HCT116 (cell line): ENCODE measurements at regions not wholly inside any gene's neighbourhood (a gene's known extent, or its start where the extent isn't known, plus 50 kb on each side); places are given as distances from the start of the nearest gene placed in this dataset.

Source experiments
- ATAC-seq: fragments of 200-7000 bp; cut with Tn5 transposase; 2 replicates; pipeline ENCODE4 v1.9.1; 2020; ENCODE audit warnings: mild to moderate bottlenecking, moderate library complexity
- BruUV-seq: library from RNA; stranded (reverse); fragments of 400-500 nt; replicated peaks from 2 replicates; lab custom pipeline; 2021; lab: Mats Ljungman, UMichigan
- CTCF ChIA-PET: fragments of 300-600 bp; sonication (Branson Sonifier 250); formaldehyde crosslinking; loops from one replicate; lab custom pipeline; 2021; ENCODE audit warnings: antibody characterized with exemption; lab: Charles Lee
- POLR2A ChIA-PET: fragments of 300-600, 350-600 bp; sonication (Branson Sonifier 250); formaldehyde crosslinking; loops from one replicate; lab custom pipeline; 2021; ENCODE audit warnings: antibody characterized with exemption; lab: Charles Lee
- RAD21 ChIA-PET, 2 experiments: fragments of 300-600 bp; sonication (Branson Sonifier 250); formaldehyde crosslinking; loops; one replicate each; lab custom pipeline; 2023; ENCODE audit warnings: low total read pairs in 2 of 2; ENCODE audit not compliant: uncharacterized antibody in 2 of 2, unreplicated experiment in 2 of 2, low non-redundant PET in 1 of 2; lab: Charles Lee
- DNase-seq: peaks from one replicate; pipeline ENCODE4 v3.0.0-alpha.2; 2010; ENCODE audit warnings: low read depth, low spot score
- H2AFZ ChIP-seq: fragments of 200-600 bp; shearing (Covaris generic), sonication (generic); 2 replicates; pipeline ENCODE4 v1.6.1; 2017; ENCODE audit warnings: low read depth, mixed run types, mixed read lengths, antibody characterized with exemption, low read length; ENCODE audit not compliant: poor library complexity, severe bottlenecking
- H3K27ac ChIP-seq: 2 replicates; pipeline ENCODE4 v1.5.1; 2012; ENCODE audit warnings: low read depth, low read length
- H3K27me3 ChIP-seq: fragments of 200-600 bp; sonication (generic); 2 replicates; pipeline ENCODE4 v1.6.1; 2016; ENCODE audit warnings: mixed run types, low read length, mixed read lengths; ENCODE audit not compliant: insufficient read depth
- H3K36me3 ChIP-seq, 2 experiments: fragments of 200-500 bp in 1 of 2; fragments of 200-600 bp in 1 of 2; sonication (Bioruptor generic) in 1 of 2; sonication (generic) in 1 of 2; 2 replicates each; pipeline versions ENCODE4 v1.5.1 to v1.6.1; 2014 to 2016; ENCODE audit warnings: low read length in 2 of 2, inconsistent platforms in 1 of 2, mixed read lengths in 1 of 2, mixed run types in 1 of 2; ENCODE audit not compliant: insufficient read depth in 2 of 2, control insufficient read depth in 1 of 2
- H3K4me1 ChIP-seq, 2 experiments: fragments of 200-600 bp in 1 of 2; sonication (generic) in 1 of 2; 2 replicates each; pipeline versions ENCODE4 v1.5.1 to v1.6.1; 2012 to 2017; ENCODE audit warnings: low read length in 2 of 2, inconsistent platforms in 1 of 2, mild to moderate bottlenecking in 1 of 2, mixed read lengths in 1 of 2, mixed run types in 1 of 2, moderate library complexity in 1 of 2; ENCODE audit not compliant: insufficient read depth in 2 of 2, control insufficient read depth in 1 of 2
- H3K4me2 ChIP-seq: fragments of 200-600 bp; sonication (generic); 2 replicates; pipeline ENCODE4 v1.6.1; 2017; ENCODE audit warnings: mixed run types, low read length, mixed read lengths
- H3K4me3 ChIP-seq, 2 experiments: fragments of 200-600 bp in 1 of 2; sonication (generic) in 1 of 2; replicated peaks in 1 of 2; 2 replicates each; pipeline ENCODE4 v1.5.1; 2011 to 2016; ENCODE audit warnings: low read length in 2 of 2, control low read depth in 1 of 2, low read depth in 1 of 2, mild to moderate bottlenecking in 1 of 2, mixed read lengths in 1 of 2, mixed run types in 1 of 2
- H3K79me2 ChIP-seq: fragments of 200-600 bp; sonication (generic); 2 replicates; pipeline ENCODE4 v1.6.1; 2017; ENCODE audit warnings: mild to moderate bottlenecking, mixed run types, low read length, moderate library complexity, mixed read lengths; ENCODE audit not compliant: insufficient read depth
- H3K9ac ChIP-seq: fragments of 200-600 bp; sonication (generic); 2 replicates; pipeline ENCODE4 v1.6.1; 2016; ENCODE audit warnings: low read length, mixed read lengths
- H3K9me2 ChIP-seq: fragments of 200-600 bp; sonication (generic), shearing (Covaris generic); 2 replicates; pipeline ENCODE4 v1.6.1; 2017; ENCODE audit warnings: mixed run types, mild to moderate bottlenecking, moderate library complexity; ENCODE audit not compliant: insufficient read depth
- H3K9me3 ChIP-seq, 2 experiments: fragments of 200-500 bp in 1 of 2; fragments of 200-600 bp in 1 of 2; sonication (Bioruptor generic) in 1 of 2; sonication (generic) in 1 of 2; 2 replicates each; pipeline ENCODE4 v1.6.1; 2014 to 2017; ENCODE audit warnings: low read length in 2 of 2, mixed read lengths in 2 of 2, inconsistent platforms in 1 of 2, low read depth in 1 of 2, mild to moderate bottlenecking in 1 of 2, mixed run types in 1 of 2, moderate library complexity in 1 of 2; ENCODE audit not compliant: control insufficient read depth in 1 of 2, insufficient read depth in 1 of 2
- H4K20me1 ChIP-seq: fragments of 200-600 bp; sonication (generic), shearing (Covaris generic); 2 replicates; pipeline ENCODE4 v1.6.1; 2017; ENCODE audit warnings: mixed run types, mild to moderate bottlenecking, moderate library complexity; ENCODE audit not compliant: insufficient read depth
- ATF3 ChIP-seq: IDR thresholded peaks from 2 replicates; pipeline ENCODE4 v1.6.1; 2012
- CBX3 ChIP-seq: IDR thresholded peaks from 2 replicates; pipeline ENCODE4 v1.6.1; 2012; ENCODE audit warnings: low read depth
- CEBPB ChIP-seq: IDR thresholded peaks from 2 replicates; pipeline ENCODE4 v1.6.1; 2012; ENCODE audit warnings: low read depth
- CTCF ChIP-seq, 3 experiments: fragments of 200-600 bp in 1 of 3; sonication (generic) in 1 of 3; IDR thresholded peaks in 2 of 3; conservative IDR thresholded peaks in 1 of 3; 2 replicates each; pipeline ENCODE4 v1.5.1; 2012 to 2017; ENCODE audit warnings: low read depth in 2 of 3, low read length in 2 of 3, antibody characterized with exemption in 1 of 3, borderline replicate concordance in 1 of 3, control low read depth in 1 of 3, mild to moderate bottlenecking in 1 of 3, mixed read lengths in 1 of 3, mixed run types in 1 of 3, moderate library complexity in 1 of 3; ENCODE audit not compliant: insufficient read depth in 1 of 3
- EGR1 ChIP-seq: IDR thresholded peaks from 2 replicates; pipeline ENCODE4 v1.6.1; 2012; ENCODE audit warnings: low read depth
- EZH2 ChIP-seq: fragments of 200-600 bp; sonication (generic); IDR thresholded peaks from 2 replicates; pipeline ENCODE4 v1.6.1; 2017; ENCODE audit warnings: antibody characterized with exemption, mixed run types
- EZH2phosphoT487 ChIP-seq: fragments of 200-600 bp; IDR thresholded peaks from 2 replicates; pipeline ENCODE4 v1.6.1; 2018; ENCODE audit warnings: antibody characterized with exemption, borderline replicate concordance
- FOSL1 ChIP-seq: IDR thresholded peaks from 2 replicates; pipeline ENCODE4 v1.6.1; 2012; ENCODE audit warnings: low read depth
- JUND ChIP-seq: IDR thresholded peaks from 2 replicates; pipeline ENCODE4 v1.6.1; 2012
- MAX ChIP-seq: IDR thresholded peaks from 2 replicates; pipeline ENCODE4 v1.6.1; 2012
- POLR2A ChIP-seq: IDR thresholded peaks from 2 replicates; pipeline ENCODE4 v1.7.0; 2011; ENCODE audit warnings: borderline replicate concordance; ENCODE audit not compliant: insufficient read depth, insufficient read length; ENCODE audit errors: extremely low read depth
- POLR2AphosphoS5 ChIP-seq: IDR thresholded peaks from 2 replicates; pipeline ENCODE4 v1.6.1; 2011; ENCODE audit warnings: mild to moderate bottlenecking, low read depth, low read length, moderate library complexity
- RAD21 ChIP-seq: IDR thresholded peaks from 2 replicates; pipeline ENCODE4 v1.6.1; 2012; ENCODE audit warnings: low read depth, mild to moderate bottlenecking
- SP1 ChIP-seq: IDR thresholded peaks from 2 replicates; pipeline ENCODE4 v1.6.1; 2012; ENCODE audit warnings: low read depth
- SRF ChIP-seq: IDR thresholded peaks from 2 replicates; pipeline ENCODE4 v1.6.1; 2012; ENCODE audit warnings: low read depth
- TCF7L2 ChIP-seq: IDR thresholded peaks from 2 replicates; pipeline ENCODE4 v1.7.0; 2011; ENCODE audit warnings: borderline replicate concordance, inconsistent platforms; ENCODE audit not compliant: insufficient read depth, insufficient read length; ENCODE audit errors: extremely low read depth
- YY1 ChIP-seq: IDR thresholded peaks from 2 replicates; pipeline ENCODE4 v1.6.1; 2011; ENCODE audit warnings: low read length, low read depth, moderate library complexity, mild to moderate bottlenecking; ENCODE audit not compliant: insufficient replicate concordance; ENCODE audit errors: extremely low read depth
- ZBTB33 ChIP-seq: IDR thresholded peaks from 2 replicates; pipeline ENCODE4 v1.6.1; 2011; ENCODE audit warnings: mild to moderate bottlenecking, low read length, moderate library complexity; ENCODE audit not compliant: insufficient replicate concordance; ENCODE audit errors: extremely low read depth
- ZNF274 ChIP-seq: fragments of 200-500 bp; sonication (Bioruptor generic); IDR thresholded peaks from 2 replicates; pipeline ENCODE4 v1.6.1; 2014; ENCODE audit warnings: mild to moderate bottlenecking, low read depth, low read length, inconsistent platforms
- intact Hi-C: fragments of 100-400 bp; cut with micrococcal nuclease; formaldehyde crosslinking; loops from 2 replicates; pipeline ENCODE4 v1.10.0; 2022

- no peaks in the 10 kb centered on the region for H3K79me2 ChIP-seq
- no peak for DNase-seq
- RAD21 ChIA-PET = no interaction called here
- H3K9me2 ChIP-seq = no peaks in the 10 kb centered on the region
- no peaks in the 10 kb centered on the region for H3K27me3 ChIP-seq
- H3K9me3 ChIP-seq = peaks cover 17 to 37% of the 10 kb centered on the region in 2 experiments; a peak in 2 of 4 replicates
- intact Hi-C loops = no loop called here
- H3K4me3 ChIP-seq = no peak overlapping the region
- no peak overlapping the region for H3K27ac ChIP-seq
- ATAC-seq = no peak
- H3K9ac ChIP-seq = no peak overlapping the region
- TF ChIP-seq SP1 = no peak
- CTCF ChIA-PET = no interaction called here
- no TSS peak for BruUV-seq
- no peak overlapping the region for H2AFZ ChIP-seq
- H3K4me1 ChIP-seq = no peaks in the 10 kb centered on the region
- H3K36me3 ChIP-seq = no peaks in the 10 kb centered on the region
- H3K4me2 ChIP-seq = no peak overlapping the region
- no peaks in the 10 kb centered on the region for H4K20me1 ChIP-seq
- POLR2A ChIA-PET = no interaction called here
These were observed 144.1 kb upstream of the UBE3A start for GRCh38 chr15:25582886-25583285.

GRCh38 chr15:25579127-25579526 lies 140.3 kb upstream of the UBE3A start:
- RAD21 ChIA-PET = no interaction called here
- Histone ChIP-seq H3K9me3 (peaks cover 13 to 35% of the 10 kb centered on the region in 2 experiments; a peak in 2 of 4 replicates), H3K9ac (no peak overlapping the region), H3K4me1 (no peaks in the 10 kb centered on the region), H3K27ac (no peak overlapping the region), H2AFZ (no peak overlapping the region), H3K36me3 (no peaks in the 10 kb centered on the region), H3K4me2 (no peak overlapping the region), H4K20me1 (no peaks in the 10 kb centered on the region), H3K27me3 (no peaks in the 10 kb centered on the region), H3K79me2 (no peaks in the 10 kb centered on the region), H3K4me3 (no peak overlapping the region), H3K9me2 (no peaks in the 10 kb centered on the region)
- POLR2A ChIA-PET = no interaction called here
- CTCF ChIA-PET = no interaction called here
- no TSS peak for BruUV-seq
- ATAC-seq (no peak), DNase-seq (no peak)
- intact Hi-C loops = no loop called here
- no peak for TF ChIP-seq CTCF (IDR thresholded peaks at IDR 0.05 in 2 of 3, conservative IDR thresholded peaks at IDR 0.05 in 1 of 3; ENCODE audit: borderline replicate concordance in 1 of 3, insufficient read depth in 1 of 3, low read depth in 2 of 3, low read length in 2 of 3)
- TF ChIP-seq ZNF274 = no peak
- TF ChIP-seq EZH2 = no peak
- no peak for TF ChIP-seq EGR1
- TF ChIP-seq CBX3 = no peak
- no peak for TF ChIP-seq CEBPB
- TF ChIP-seq YY1 = no peak
- no peak for TF ChIP-seq SRF
- TF ChIP-seq JUND = no peak
- TF ChIP-seq MAX = no peak
- no peak for TF ChIP-seq ZBTB33
- no peak for TF ChIP-seq EZH2phosphoT487
- TF ChIP-seq POLR2A = no peak
- no peak for TF ChIP-seq ATF3
- no peak for TF ChIP-seq SP1
- TF ChIP-seq TCF7L2 = no peak
- no peak for TF ChIP-seq POLR2AphosphoS5
- no peak for TF ChIP-seq FOSL1
- TF ChIP-seq RAD21 = no peak
